GM12892 (cell line): ENCODE measurements at regions not wholly inside any gene's neighbourhood (a gene's known extent, or its start where the extent isn't known, plus 50 kb on each side); places are given as distances from the start of the nearest gene placed in this dataset.

Experiments
- POLR2A ChIP-seq: IDR thresholded peaks from 2 replicates; pipeline ENCODE4 v1.6.1; 2011; ENCODE audit warnings: low read depth, low read length, control low read depth
- POLR2AphosphoS5 ChIP-seq: IDR thresholded peaks from 2 replicates; pipeline ENCODE4 v1.6.1; 2011; ENCODE audit warnings: low read depth, low read length, control low read depth
- TAF1 ChIP-seq: IDR thresholded peaks from 2 replicates; pipeline ENCODE4 v1.6.1; 2011; ENCODE audit warnings: low read depth, mild to moderate bottlenecking, control low read depth, low read length, borderline replicate concordance

- TF ChIP-seq POLR2A: no peak
- no peak for TF ChIP-seq TAF1
- TF ChIP-seq POLR2AphosphoS5: no peak
These were observed 118.2 kb downstream of the CD83 start for GRCh38 chr6:14235653-14236356.
